Esophagus squamous epithelium (tissue), 4 donors: ENCODE measurements at regions not wholly inside any gene's neighbourhood (a gene's known extent, or its start where the extent isn't known, plus 50 kb on each side); places are given as distances from the start of the nearest gene placed in this dataset.

ENCODE experiments used
- CTCF ChIP-seq, 6 experiments: fragments of 450-650 bp in 4 of 6; fragments of 200-600 bp in 2 of 6; sonication (generic) in 2 of 6; IDR thresholded peaks; one replicate each; pipeline ENCODE4 v1.5.1; 2016 to 2019; ENCODE audit warnings: antibody characterized with exemption in 6 of 6, mild to moderate bottlenecking in 4 of 6, moderate library complexity in 4 of 6
- POLR2A ChIP-seq, 4 donors: fragments of 450-650 bp; IDR thresholded peaks; one replicate each; pipeline ENCODE4 v1.6.1; 2017; ENCODE audit warnings: antibody characterized with exemption in 4 of 4, mild to moderate bottlenecking in 4 of 4, moderate library complexity in 3 of 4

GRCh38 chr18:75656563-75657247 lies 229.2 kb upstream of the SMIM21 start:
- TF ChIP-seq POLR2A (IDR thresholded peaks at IDR 0.05) = no peak
- TF ChIP-seq CTCF (IDR thresholded peaks at IDR 0.05) = no peak
